Kidney capillary endothelial cell (primary cell): ENCODE measurements at regions not wholly inside any gene's neighbourhood (a gene's known extent, or its start where the extent isn't known, plus 50 kb on each side); places are given as distances from the start of the nearest gene placed in this dataset.

ENCODE experiments used
- DNase-seq: peaks from one replicate; pipeline ENCODE4 v3.0.0-alpha.2; 2018; ENCODE audit warnings: low spot score

DNA sequence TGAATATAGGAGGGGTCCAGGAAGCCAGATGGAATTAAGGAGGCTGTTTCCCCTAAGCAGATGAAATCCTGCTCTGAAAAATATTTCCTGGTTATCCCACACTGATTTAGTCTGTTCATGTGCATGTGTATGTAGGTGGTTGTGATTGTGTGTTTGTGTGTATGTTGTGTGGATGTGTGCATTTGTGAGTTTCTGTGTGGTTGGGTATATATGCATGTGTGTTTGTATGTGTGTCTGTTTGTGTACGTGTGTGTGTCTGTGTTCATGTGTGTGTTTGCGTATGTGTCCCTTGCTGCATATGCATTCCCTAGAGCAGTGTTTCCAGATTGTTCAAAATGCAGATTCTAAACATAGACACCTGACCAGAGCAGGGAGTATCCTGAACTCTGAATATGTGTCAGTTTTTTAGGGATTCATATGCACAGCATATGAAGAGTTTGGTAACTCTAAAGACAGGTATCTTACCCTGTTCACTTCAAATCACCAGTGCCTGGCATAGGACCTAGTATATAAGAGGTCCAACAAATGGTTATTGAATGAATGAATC, 239.8 kb downstream of the MAFB start:
- no peak for DNase-seq

DNA sequence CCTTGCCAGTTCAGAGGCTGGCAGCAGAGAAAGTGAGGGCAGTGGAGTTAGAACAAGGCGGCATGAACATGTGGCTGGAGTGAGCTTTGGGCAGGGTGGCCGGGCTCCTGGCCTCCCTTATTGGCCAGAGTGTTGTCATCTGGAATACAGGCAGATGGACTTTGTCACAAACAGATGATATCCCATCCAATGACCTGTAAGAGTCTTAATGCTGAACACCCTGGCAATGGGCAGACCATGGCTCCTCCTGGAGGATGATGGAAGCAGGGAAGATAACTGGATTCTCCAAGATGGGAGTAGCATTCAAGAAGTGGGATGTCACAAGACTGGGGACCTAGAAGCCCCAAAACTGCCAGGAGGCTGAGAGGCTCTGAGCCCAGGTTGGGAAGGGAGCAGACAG, 242.1 kb downstream of the MAFB start:
- DNase-seq, result no peak

- no peak for DNase-seq
Observed at GRCh38 chr20:40444516-40444915, 244.5 kb downstream of the MAFB start.

DNA sequence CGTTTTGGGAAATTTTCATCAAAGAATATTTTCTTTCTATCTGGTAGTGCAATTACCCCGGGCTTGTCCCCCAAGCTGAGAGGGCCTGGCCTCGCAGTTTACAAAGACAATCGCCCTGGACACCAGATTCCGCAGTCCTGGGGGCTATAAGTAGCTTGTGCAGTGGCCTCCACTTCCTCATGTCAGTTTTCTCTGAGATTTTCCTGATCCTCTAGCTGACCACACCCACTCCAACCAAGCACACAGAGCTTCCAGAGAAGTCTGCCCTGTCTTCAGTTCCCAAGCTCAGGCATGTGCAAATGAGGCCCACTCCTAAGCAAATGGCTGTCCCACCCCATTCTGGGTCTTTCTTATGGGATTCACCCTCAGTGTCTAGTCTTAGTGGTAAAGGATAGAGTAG, 245.3 kb downstream of the MAFB start:
- DNase-seq, result no peak

DNA sequence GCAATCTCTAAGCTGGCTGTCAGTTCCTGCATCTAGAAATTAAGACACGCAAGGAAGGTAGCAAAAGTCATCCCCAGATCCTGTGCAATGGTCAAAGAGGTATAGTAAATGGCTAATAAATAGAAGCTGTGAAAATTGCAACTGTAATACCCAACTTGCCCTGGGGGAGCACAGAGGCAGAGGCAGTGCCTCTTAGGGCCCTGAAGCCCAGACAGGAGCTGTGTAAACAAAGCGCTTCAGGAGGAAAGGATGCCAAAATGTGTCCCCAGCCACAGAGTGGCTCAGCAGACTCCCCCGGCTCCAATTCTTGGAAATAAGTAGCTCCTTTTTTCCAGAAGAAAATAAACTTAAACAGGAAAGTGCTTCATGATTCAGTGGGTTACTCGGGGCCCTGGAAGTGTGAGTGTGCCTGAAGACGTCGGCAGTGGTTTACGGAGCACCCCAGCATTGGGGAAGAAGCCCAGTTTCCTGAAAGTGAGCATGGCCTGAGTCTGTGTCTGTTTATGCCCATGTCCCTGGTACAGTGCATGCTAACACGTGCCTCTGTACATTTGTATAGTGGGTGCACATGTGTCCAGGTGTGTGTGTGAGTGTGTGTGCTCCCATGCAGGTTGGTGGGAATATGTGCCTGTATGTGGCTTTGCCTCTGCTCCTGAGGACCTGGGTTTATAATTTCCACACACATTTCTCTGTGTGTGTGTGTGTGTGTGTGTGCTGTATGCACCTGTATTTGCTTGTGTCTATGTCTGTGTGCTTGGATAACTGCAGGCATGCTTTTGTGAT, 246.7 kb downstream of the MAFB start:
- DNase-seq, result no peak

DNA sequence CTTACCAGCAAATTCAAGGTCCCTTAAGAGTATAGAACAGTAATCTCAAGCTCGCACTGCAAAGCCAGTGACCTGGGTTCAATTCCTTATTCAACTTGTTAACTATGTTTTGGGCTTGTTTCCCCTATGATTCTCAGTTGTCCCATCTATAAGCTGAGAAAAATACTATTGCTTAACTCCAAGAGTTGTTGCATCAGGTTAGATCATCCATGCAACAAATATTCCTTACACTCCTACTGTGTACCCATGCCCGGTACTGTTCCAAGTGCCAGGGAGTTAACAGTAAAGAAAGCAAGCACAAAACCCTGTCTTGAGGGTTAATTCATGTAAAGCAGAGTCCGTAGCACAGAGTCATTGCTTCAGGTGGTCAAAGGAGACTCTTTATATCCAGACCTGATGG, 247.3 kb downstream of the MAFB start:
- no peak for DNase-seq

- DNase-seq, result no peak
Observed at GRCh38 chr20:40438161-40438830, 250.7 kb downstream of the MAFB start.

GRCh38 chr20:40436011-40436410, 253.0 kb downstream of the MAFB start:
- DNase-seq, result no peak

DNA sequence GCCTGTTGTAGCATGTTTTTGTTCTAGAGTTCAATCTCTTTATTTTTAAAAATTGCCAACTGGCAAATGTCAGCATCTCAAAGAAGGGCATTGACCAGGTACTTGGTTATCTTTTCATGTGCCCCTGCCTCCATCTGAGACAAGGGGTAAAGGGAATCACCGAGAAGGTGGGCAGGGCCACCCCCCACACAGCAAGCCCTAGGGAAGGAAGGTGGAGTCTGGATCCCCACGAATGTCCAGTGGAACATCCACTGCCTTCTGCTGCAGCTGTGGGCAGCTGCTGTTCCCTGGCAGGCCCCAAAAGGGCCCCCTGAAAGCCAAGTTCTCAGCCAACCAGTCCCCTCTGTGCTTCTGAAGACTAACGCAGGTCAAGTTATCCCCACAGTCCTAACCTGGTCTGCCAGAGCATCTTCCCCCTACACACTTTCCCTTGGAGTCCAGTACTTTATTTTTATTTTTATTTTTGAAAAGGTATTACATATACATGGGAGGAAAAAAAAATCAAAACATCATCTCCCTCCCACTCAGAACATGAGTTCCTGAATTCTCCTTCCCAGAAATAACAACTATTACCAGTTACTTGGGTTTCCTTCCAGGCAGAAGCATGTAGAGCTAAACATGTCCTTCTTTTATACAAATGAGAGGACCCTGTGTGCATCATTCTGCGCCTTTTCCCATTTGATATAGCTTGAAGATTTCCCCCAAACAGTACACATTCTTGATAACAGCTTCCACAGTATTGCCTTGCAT, 253.7 kb downstream of the MAFB start:
- no peak for DNase-seq

GRCh38 chr20:40434122-40434521, 254.9 kb downstream of the MAFB start:
- DNase-seq, result no peak

GRCh38 chr20:40433341-40433861, 255.6 kb downstream of the MAFB start:
- no peak for DNase-seq

DNA sequence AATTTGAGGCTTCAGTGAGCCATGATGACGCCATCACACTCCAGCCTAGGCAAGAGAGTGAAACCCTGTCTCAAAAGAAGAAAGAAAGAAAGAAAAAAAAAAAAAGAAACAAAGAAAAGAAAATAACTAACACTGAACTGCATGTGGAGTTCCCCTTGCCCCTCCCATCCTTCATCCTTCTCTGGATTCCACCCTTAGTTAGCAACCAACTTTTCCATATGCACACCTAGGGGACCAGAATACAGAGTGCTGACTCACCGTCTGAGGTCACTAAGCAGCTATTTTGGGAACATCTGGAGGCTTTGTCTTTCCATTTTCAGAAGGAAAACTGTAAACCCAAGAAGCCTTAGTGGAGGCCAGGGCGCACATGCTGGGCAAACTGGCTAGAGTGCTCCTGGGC, 257.4 kb downstream of the MAFB start:
- no peak for DNase-seq

- DNase-seq, result no peak
Observed at GRCh38 chr20:40431112-40431511, 257.9 kb downstream of the MAFB start.

DNA sequence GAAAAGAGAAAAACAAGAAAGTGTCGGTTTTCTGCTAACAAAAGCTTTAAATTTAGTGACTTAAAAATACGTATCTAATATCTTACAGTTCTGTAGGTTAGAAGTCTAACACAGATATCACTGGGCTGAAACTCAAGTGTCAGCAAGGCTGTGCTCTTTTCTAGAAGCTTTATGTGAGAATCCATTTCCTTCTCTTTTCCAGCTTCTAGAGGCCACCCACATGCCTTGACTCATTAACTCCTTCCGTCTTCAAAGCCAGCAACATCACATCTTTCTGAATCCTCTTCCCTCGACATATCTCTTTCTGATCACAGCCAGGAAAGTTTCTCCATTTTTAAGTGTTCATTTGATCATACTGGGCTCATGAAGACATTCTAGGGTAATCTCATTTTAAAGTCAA, 262.0 kb downstream of the MAFB start:
- no peak for DNase-seq

DNA sequence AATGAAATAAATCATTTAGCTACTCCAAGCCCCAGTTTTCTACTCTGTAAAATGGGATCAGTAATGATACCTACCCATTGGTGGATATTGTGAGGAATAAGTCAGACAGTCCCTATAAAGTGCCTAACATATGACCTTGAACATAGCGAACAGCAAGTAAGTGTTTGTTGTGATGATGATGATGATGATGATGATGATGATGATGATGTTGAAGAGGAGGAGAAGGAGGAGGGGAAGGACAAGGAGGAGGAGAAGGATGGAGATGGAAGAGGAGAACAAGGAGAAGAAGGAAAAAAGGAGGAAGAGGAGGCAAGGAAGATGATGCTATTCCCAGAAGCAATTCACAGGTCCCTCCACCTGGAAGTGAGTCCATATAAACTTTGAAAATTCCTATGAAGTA, 264.3 kb downstream of the MAFB start:
- DNase-seq, result no peak

DNA sequence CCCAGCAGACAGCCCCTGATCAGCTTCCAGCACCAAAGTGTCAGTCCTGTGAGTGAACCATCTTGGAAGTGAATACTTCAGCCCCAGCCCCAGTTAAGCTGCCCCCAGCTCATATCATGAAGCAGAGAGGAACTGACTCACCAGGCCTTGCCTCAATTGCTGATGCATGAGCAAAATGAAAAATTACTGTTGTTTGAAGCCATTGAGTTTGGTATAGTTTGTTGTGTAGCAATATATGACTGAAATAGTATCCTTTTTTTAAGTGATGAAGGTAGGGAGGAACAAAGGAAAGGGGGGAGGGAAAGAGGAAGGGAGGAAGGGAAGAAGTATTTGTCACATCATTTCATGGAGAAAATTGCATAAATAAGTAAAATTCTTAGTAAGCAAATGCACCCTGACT, 266.4 kb downstream of the MAFB start:
- no peak for DNase-seq

DNA sequence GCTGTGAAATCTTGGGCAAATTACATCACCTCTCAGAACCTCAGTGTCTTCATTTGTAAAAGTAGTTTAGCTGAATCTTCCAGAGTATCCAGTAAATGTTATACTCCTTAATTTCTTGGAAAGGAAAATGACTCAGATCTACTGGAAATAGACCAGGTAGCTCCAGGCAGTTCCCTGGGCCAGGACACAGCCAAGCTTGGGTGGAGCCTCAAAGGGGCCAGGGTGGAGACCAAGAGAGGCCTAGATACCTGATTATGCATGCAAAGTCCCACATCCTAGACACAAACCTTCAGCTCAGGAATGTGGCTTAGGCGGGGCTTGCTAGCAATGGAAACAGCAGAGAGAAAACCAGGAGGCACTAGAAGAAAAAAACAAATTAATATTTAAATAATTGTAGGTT, 272.8 kb downstream of the MAFB start:
- DNase-seq, result no peak

DNA sequence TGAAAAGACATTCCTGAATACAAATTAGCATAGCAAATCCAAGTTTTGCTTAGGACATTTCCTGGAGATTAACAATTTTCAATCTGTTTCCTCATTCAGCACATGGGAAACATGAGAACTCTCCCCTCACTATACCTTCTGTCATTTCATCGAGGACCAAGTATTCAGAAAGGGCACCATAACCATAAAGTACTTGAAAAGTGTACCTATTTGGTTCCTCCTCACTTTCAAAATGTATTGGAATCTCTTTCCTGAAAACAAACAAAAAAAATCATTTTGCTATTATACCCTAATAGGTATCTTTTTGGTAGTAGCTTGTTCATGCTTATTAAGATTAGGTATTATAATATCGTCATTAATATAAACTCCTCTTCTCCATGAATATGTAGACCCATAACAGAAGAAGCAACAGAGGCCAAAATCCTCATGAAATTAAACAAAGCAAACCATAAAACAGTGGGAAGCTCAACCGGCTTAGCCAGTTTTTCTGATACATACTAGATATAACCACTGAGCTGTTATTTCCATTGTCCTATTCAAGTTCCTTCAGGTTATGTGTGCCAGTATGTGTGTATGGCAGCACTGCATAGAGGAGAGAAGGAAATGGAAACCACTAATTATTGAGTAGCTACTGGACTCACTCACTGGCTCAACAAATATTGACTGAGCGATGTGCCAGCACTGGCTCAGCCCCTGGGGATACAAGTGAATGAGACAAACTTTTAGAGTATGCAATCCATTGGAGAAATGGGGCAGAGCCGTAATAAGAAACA, 274.0 kb downstream of the MAFB start:
- no peak for DNase-seq

DNA sequence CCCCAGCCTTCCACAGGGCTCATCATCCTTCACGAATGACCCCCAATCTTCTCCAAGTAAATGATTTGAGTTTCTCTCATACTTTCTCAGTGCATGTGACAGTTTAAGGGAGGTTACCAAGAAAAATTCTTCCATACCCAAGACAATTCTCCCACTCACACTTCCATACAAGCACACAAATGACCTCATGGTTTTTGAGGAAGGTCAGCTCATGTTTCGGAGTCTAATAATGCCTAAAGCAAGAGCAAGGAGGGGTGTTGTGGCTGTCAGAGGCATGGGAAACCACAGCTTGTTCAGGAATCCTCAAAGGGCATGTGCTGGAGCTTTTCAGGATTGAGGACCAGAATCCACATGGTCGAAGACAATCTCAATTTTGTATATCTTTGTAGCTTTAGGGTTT, 279.0 kb downstream of the MAFB start:
- no peak for DNase-seq

- no peak for DNase-seq
Observed at GRCh38 chr20:40397467-40397866, 291.6 kb downstream of the MAFB start.

DNA sequence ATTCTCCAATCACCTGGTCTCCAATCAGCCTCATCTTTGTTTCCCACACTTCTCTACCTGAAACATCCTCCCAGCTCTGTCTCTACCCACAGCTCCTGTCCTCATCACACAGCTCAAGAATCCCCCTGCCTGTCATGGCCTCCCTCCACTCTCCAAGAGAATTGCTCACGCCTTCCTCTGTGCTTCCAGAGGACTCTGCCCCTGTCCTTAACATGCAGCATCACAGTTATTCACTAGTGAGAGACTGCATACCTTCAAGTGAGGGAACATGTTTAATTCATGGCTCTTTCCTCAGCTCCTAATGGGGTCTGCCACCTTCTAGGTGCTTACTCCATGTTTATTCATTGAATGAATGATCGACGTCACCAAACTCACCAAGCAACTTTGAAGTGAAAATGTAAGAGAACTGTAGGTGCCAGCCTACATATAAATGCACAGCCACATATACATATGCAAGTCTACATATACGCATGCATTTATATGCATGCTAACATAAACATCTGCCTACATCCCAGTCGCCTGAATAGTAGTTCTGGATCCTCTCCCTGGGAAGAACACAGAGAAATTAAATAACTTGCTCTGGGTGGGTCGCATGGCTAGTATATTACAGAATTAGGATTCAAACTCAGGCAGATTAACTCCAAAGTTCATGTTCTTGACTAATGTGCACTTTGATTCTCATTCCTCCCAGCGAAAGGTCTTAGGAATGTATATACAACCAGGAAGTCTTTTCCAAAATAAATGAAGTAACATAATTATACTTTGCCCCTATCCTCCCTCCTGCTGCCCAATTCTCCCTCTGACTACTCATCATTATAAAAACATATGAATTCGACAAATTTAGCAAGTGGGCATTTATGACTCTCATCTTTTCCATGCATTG, 295.6 kb downstream of the MAFB start:
- no peak for DNase-seq
